ENCODE measurements at regions not wholly inside any gene's neighbourhood (a gene's known extent, or its start where the extent isn't known, plus 50 kb on each side); places are given as distances from the start of the nearest gene placed in this dataset.

DNA sequence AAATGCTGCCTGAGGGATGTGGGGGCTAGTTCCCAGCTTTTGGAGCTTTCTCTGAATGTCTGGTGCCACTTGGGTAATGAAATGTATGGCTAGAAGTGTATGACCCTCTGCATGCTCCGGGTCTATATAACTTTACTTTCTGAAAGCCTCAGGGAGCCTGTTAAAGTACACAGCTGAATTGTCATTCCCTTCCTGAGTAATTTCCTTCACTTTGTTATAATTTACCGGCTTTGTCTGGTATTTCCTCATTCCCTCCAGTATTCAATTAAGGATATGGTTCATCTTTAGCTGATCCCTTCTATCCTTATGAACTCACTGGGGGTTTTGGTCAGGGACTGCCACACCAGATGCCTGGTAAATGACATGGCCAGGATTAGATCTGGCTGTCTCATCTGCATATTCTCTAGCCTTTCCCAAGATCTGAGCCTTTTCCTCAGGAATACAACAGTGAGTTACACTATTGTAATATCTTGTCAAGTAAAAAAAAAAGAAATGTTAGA lies 620.3 kb downstream of the ZPLD1 start:
- no peak for DNase-seq

DNA sequence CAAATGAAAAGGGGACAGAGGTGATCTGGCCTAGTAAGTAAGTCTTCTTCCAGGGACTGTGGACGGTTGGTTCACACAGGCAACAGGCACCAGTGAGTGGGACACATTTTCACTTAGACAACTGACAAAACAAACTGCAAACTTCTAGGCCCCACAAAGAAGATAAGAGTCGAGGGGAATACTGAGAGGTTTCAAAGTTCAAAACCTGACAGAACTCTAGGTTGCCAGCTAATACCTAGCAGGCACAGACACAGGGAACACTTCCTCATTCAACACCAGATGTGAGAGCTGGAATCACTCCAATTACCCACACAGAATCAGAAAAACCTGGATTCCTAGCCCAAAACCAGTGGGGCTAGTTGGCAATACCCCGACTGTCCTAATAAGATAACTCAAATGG lies 621.7 kb downstream of the ZPLD1 start:
- DNase-seq, result no peak

DNA sequence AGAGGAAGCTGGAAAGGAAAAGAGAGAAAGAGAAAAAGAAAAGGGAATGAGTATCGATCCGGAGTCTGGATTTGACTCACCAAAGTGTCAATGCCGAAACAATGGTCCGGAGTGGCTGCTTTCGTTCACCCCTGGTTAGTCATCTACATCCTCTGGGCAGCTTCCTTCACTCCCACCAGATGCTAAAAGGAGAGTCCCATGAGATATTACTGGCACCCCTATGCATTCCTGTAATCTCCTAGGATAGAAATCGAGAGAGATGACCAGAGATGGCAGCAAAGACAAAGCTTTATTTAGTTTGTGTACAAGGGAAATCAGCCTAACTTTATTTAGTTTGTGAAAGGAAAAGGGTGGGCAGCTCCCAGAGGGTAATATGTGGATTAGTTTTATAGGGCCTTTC lies 622.2 kb downstream of the ZPLD1 start:
- no peak for DNase-seq

DNA sequence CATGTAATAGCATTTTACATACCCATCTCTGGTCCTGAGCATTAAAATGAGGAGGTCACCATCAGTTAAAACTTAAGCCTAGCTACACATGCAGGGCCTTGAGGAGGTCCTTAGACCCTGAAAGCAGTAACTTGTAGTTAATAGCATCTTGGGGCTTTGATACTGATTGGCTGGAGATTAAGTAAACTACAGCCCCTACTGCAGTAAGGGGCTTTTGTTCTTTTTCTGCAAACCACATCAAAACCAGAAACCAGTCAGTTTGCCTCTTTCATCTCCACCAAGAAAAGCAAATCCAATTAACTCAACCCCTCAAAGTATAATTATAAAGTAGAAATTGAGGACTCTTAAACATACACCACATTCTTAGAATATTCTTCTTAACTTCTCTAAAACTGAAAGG lies 622.7 kb downstream of the ZPLD1 start:
- no peak for DNase-seq

DNA sequence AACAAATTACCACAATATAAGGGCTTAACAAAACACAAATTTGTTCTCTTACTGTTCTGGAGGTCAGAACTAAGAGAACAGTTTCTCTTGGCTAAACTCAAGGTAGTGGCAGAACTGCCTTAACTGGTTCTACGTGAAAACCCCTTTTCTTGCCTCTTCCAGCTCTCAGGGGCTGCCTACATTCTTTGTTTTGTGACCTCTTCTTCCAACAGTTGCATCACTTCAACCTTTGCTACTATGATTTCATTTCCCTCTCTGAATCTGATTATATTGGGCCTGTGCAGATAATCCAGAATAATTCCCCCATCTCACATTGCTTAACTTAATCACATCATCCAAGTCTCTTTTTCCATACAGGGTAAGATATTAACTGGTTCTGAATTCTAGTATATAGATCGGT lies 624.6 kb downstream of the ZPLD1 start:
- DNase-seq, result no peak

DNA sequence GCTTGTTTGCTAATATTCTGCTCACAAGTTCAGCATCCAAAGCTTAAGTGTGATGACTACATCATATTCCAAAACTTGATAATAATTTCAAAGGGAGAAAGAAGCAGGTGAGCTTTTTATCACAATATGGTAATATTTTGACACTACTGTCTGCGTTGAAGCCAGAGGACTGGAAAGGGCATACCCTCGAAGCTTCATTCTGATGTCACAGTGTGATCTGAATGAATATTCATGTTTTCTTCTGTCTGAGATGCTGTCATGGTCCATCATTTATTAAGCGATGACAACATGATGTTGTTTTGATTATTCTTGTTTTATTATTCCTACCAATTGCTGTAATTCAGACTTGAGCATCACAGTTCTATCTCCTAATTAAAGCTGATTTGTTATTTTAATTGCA lies 625.4 kb downstream of the ZPLD1 start:
- no peak for DNase-seq

DNA sequence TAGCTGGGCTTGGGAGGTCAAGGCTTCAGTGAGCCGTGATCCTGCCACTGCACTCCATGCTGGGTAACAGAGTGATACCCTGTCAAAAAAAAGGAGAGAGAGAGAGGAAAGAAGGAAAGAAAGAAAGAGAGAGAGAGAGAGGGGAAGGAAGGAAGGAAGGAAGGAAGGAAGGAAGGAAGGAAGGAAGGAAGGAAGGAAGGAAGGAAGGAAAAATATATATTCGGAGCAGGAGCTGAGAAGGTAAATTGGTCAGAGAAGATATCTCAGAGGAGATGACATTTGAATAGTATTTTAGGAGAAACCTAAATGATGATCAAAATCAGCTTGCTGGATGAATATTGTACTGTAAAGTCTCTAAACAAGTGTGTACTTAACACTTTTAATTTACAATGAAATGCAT lies 633.1 kb downstream of the ZPLD1 start:
- DNase-seq, result no peak

DNA sequence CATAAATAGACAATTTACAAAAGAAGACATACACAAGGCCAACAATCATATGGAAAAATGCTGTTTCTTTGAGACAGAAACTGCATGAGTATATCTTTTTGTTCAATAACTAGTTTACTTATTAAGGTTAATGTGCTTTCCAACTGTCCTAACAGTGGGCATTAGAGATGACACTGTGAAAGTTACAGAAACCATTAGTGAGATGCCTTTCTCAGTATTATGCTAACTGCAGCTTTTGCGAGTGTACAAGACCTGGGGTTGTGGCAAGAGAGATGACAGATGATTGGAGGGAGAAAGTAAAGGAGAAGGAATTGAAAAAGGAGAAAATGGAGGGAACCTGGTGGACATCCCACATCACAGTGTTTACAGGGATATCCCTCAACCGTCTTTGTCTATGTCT lies 640.5 kb downstream of the ZPLD1 start:
- DNase-seq, result no peak

DNA sequence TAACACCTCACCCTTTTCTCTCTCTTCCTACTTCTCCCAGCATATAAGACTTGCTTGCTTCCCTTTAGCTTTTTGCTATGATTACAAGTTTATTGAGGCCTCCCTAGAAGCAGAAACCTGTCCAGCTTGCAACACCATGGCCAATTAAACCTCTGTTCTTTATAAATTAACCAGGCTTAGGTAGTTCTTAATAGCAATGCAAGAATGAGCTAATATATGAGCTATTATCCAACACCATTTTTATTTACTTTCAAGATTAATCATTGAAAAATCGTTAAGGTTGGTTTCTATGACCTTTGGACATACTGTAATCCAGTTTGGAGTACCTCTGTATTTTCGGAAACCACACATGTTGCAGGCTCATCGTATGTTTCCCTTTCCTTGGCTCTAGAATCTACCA lies 643.1 kb downstream of the ZPLD1 start:
- no peak for DNase-seq

DNA sequence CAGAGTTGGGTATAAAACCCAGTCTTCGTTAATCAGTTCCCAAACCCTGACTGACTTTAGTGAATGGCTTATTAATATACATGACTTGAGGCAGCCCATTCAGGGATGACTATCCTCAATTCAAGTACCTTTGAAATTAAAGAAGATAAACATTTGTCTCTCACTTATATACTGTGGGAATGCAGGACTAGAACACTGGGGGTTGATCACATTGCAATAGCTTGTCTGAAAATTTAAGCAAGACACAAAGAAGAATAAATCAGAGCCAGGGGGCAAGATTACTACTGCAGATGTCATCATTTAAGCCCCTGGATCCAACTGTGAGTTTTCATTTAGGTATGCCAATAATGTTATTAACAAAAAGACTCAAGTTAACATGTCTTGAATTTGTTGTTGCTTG lies 647.7 kb downstream of the ZPLD1 start:
- DNase-seq, result no peak

DNA sequence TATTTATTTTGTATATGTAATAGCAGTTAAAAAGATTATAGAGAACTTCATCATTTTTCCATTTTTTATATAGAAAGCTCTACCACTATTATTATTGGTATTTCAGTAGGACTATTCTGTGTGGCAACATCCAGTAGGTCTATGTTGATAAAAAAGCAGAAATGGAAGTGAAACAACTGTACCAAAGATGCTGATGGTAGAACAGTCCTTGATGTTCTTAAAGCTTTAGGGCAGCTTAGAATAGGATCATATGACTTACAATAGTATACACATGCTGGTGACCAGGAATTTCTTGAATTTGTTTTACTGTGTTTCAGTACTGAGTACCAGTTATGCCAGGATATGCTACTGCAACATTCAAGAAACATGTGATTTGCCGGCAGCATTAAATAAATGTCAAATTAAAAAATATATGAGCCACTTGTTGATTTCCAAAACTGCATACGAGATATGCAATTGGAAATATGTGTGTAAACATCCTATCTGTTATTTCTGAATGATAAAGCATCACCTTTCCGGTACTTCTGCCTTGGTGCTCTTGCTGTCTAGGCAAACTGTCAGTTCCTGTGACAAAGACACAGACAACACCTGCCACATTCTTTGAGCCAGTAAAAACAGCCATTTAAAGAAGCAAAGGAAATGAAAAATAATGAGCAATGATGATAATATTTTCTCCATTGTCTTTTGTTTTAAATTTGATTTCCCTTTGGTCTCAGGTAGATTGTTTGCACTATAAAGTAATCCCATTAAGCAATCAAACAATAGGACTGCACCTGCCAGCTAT lies 649.2 kb downstream of the ZPLD1 start:
- no peak for DNase-seq

DNA sequence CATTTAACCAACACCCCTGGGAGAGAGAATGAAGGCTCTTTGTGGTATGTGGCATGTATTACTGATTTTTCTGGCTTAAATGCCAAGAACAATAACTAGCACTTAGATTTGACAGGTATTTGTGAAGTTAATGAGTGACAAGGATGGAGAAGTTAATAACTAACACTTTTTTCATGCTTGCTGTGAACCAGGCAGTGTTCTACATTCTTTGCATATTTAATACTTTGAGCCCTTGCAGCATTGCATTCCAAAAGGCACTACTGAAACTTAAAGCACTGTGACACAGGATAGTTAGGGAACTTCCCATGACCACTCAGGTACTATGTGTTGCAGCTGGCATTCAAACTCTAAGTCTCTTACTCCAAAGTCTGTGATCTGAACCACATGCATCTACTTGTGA lies 650.6 kb downstream of the ZPLD1 start:
- no peak for DNase-seq

DNA sequence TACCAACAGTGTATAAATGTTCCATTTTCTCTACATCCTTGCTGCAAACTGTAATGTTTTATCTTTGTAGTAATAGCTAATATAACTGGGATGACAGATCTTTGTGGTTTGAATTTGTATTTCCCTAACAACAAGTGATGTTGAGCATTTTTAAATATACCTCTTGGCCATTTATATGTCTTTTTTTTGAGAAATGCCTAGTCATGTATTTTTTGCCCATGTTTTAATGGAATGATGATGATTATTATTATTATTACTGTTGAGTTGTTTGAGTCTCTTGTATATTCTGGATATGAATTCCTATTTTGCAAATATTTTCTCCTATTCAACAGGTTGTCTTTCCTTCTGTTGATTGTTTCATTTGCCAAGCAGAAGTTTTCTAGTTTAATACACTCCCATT lies 654.9 kb downstream of the ZPLD1 start:
- DNase-seq, result no peak

DNA sequence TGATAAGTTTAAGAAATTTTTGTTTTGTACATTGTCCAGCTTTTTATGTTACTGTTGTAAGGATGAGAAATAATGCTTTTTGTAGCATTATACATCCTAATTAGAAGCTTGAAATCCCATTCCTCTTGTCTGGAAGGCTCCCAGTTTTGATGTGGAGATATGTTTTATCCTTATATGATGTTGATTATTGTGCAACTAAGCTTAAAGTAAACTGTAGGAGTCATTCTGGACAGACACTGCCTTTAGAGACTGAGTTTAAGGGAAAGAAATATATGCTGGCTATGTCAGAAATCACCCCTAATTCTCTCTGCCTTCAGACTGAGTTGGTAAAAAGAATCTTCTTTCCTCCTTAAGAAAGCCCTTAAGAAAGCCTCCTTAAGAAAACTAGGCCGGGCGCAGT lies 670.4 kb downstream of the ZPLD1 start:
- no peak for DNase-seq

DNA sequence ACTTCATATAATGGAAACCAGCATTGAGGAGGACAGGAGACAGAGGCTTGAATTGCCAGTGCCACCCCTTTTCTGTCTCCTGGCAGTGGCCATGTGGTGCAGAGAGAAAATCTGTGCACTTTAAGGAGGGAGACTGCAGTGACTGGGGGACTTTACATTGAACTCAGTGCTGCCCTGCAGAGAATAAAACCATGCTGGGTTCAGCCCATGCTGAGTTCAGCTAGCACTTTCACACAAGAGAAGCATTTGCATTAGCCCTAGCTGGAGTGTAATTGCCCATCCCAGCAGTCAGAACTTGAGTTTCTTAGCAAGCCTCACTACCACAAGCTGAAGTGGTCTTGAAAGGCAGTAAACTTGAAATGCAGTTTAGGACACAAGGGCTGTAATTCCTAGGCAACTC lies 677.5 kb downstream of the ZPLD1 start:
- DNase-seq, result no peak

DNA sequence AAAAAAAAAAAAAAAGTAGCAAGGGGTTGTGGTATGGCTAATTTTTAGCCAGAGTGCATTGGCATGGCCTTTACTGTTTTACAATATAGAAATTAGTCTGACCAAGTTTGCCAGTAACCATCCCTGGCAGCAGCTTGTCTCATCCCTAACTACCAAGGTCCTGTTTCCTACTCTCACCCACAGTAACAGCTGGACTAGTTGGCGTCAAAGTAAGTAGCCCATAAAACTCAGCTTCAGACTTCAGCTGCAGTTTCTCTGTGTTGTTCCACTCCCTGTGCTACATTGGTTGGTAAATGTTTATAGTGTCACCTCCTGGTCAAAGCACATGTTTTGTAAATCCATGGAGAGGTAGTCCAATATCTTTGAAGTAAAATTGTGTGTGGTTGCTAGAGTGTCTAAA lies 691.3 kb downstream of the ZPLD1 start:
- DNase-seq, result no peak

DNA sequence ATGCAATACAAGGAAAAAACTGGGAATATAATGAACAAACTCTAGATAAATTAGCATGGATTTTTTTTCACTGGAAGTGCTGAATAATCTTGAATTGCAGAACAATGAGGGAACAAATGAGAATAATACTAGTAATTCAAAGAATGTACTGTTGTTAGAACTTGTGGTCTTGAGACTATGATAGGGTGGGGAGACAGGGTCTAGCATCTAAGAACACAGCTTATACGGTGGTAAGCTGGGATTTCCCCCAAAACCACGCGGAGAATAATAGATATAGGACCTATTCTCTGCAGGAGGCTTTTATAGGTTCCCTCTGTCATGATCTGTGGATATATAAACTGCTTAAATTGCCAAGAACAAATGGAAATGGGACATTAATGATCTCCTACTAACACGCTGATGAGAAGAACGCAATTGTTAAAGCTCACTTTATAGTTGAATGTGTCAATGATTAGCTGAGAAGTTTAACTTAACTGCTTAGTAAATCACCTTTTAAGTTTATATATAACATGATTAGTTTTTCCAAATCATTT lies 692.3 kb downstream of the ZPLD1 start:
- DNase-seq, result no peak

DNA sequence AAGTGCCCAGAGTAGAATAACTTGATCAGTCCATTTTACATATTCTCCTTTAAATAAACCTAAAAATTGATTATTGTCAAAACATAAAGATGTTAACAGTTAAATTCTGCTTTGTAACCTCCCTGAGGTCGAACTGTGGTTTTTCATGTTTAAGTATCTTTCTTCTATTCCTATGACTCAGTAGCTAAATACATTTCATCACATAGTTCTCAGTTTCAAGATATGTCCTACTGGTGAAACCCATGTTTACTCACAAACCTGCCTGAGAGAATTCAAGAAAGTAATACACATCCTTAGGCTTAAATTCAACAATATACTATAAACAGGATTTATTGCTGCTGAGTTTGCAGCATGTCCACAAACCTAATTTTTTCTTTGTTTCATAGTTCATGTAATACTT lies 692.9 kb downstream of the ZPLD1 start:
- DNase-seq, result no peak

DNA sequence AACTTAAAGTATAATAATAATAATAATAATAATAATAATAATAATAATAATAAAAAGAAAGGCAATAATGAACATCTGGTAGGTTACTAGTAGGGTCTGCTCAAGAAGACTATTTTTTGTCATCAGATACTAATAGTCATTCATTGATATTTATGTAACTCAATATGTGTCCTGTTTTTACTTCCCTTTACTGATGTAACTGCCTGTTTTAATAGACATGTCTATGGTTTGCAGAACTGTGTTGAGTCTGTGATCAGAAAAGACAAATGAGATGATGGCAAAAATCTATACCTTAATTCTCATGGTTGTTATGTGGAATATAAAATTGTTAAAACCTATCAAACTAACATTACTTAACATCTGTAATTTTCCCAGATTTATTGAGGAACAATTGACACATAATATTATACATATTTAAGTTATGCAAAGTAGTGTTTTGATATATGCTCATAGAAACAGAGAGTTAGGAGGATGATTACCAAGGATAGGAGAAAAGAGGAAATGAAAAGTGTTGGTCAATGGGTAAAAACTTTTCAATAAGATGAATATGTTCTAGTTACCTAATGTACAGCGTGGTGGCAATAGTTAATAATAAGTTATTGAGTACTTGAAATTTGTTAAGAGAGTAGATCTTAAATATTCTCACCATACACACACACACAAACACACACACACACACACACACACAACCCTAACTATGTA lies 699.4 kb downstream of the ZPLD1 start:
- no peak for DNase-seq

DNA sequence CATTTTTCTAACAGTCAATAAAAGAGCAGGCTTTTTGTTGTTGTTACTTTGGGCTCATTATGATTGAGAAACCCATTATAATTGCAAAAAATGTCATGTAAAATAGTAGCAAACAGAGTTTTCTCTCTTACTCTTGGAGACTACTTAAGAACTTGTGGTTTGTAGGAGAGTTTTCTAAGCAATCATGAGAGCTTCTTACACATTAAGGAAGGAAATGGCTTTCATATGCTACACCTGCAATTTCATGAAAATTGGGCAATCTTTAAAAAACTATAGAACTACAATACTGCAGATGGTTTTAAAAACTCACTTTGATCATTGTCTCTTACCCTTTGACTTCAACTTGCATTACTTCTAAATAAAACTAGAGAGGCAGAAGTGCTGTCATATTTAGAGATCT lies 701.8 kb downstream of the ZPLD1 start:
- DNase-seq, result no peak

DNA sequence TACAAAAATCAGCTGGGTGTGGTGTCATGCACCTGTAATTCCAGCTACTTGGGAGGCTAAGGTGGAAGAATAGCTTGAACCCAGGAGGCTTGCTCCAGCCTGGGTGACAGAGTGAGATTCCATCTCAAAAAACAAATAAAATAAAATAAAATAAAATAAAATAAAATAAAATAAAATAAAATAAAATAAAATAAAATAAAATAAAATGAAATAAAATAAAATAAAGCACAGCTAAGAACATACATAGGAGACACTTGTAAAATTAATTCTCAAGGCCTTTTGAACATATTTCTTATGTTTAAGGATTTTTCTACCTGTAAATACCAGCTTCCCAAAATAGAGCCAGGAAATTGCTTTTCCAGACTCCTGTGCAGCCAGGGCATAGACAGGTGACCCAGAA lies 703.0 kb downstream of the ZPLD1 start:
- no peak for DNase-seq

DNA sequence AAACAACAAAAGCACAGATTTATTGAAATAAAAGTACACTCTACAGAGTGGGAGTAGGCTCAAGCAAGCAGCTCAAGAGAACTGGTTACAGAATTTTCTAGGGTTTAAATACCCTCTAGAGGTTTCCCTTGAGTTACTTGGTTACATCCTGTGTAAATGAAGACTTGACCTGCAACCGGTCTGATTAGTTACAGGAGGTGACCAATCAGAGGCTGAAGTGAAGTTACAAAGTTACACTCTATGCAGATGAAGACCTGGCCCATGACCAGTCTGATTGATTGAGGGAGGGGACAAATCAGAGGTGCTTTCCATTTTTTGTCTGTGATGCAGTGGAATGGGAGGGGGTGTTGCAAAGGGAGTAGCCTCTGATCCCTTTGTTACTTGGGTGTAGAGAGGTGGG lies 723.4 kb downstream of the ZPLD1 start:
- DNase-seq, result no peak

DNA sequence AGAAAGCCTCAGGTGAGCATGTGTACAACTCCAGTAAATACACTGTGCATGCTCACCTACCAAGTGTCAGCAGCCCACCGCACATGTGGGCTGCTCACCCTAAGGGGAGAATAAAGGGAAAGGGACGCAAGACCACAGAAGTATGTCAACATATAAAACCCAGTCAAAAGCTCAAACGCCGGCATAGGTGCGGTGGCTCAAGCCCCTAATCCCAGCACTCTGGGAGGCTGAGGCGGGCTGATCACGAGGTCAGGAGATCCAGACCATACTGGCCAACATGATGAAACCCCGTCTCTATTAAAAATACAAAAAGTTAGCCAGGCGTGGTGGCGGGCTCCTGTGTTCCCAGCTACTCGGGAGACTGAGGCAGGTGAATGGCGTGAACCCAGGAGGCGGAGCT lies 732.1 kb downstream of the ZPLD1 start:
- DNase-seq, result no peak
